Muscle layer of duodenum (tissue), 2 donors: ENCODE measurements at regions not wholly inside any gene's neighbourhood (a gene's known extent, or its start where the extent isn't known, plus 50 kb on each side); places are given as distances from the start of the nearest gene placed in this dataset.
"Not testable (repeated sequence)": the region's sequence is repeated elsewhere in the genome, so short reads cannot be mapped to it uniquely, and the experiment has no call there.

Experiments used
- H3K27ac ChIP-seq: one replicate; pipeline ENCODE4 v1.7.0; 2013; ENCODE audit warnings: mild to moderate bottlenecking, low read length
- H3K27me3 ChIP-seq: one replicate; pipeline ENCODE4 v1.7.0; 2013; ENCODE audit warnings: low read depth, mild to moderate bottlenecking, control low read depth, low read length
- H3K36me3 ChIP-seq, 2 donors: one replicate each; pipeline ENCODE4 v1.7.0; 2013; ENCODE audit warnings: low read length in 2 of 2, control low read depth in 1 of 2, mild to moderate bottlenecking in 1 of 2; ENCODE audit not compliant: insufficient read depth in 2 of 2, control insufficient read depth in 1 of 2
- H3K4me1 ChIP-seq, 2 donors: one replicate each; pipeline ENCODE4 v1.7.0; 2013; ENCODE audit warnings: low read length in 2 of 2, mild to moderate bottlenecking in 2 of 2, control low read depth in 1 of 2, moderate library complexity in 1 of 2; ENCODE audit not compliant: insufficient read depth in 2 of 2, control insufficient read depth in 1 of 2
- H3K4me3 ChIP-seq, 2 donors: one replicate each; pipeline ENCODE4 v1.7.0; 2013; ENCODE audit warnings: low read length in 2 of 2, low read depth in 1 of 2, mild to moderate bottlenecking in 1 of 2
- H3K9me3 ChIP-seq, 2 donors: one replicate each; pipeline ENCODE4 v1.7.0; 2013; ENCODE audit warnings: low read length in 2 of 2, control low read depth in 1 of 2, mild to moderate bottlenecking in 1 of 2; ENCODE audit not compliant: control insufficient read depth in 1 of 2
- donor health status: healthy.

- H3K4me1 ChIP-seq, result no peaks in the 10 kb centered on the region
- H3K9me3 ChIP-seq, result no peaks in the 10 kb centered on the region
- H3K36me3 ChIP-seq, result no peaks in the 10 kb centered on the region
- no peak overlapping the region for H3K27ac ChIP-seq
- no peak overlapping the region for H3K4me3 ChIP-seq
- no peaks in the 10 kb centered on the region for H3K27me3 ChIP-seq
Observed at GRCh38 chrX:76509775-76510174, 82.3 kb downstream of the MAGEE1 start.

GRCh38 chrX:76517544-76517943 lies 90.0 kb downstream of the MAGEE1 start:
- Histone ChIP-seq H3K9me3 (peaks cover 0 to 9% of the 10 kb centered on the region in 2 donors), H3K27me3 (no peaks in the 10 kb centered on the region), H3K4me1 (no peaks in the 10 kb centered on the region), H3K27ac (no peak overlapping the region), H3K4me3 (no peak overlapping the region), H3K36me3 (no peaks in the 10 kb centered on the region)

GRCh38 chrX:76520273-76521054 lies 93.0 kb downstream of the MAGEE1 start:
- no peaks in the 10 kb centered on the region for H3K27me3 ChIP-seq
- peaks cover 0 to 9% of the 10 kb centered on the region in 2 donors for H3K9me3 ChIP-seq
- H3K4me3 ChIP-seq, result no peak overlapping the region
- no peaks in the 10 kb centered on the region for H3K36me3 ChIP-seq
- H3K4me1 ChIP-seq, result no peaks in the 10 kb centered on the region
- H3K27ac ChIP-seq, result no peak overlapping the region

- H3K27ac ChIP-seq, H3K27me3 ChIP-seq, H3K9me3 ChIP-seq, H3K36me3 ChIP-seq, H3K4me3 ChIP-seq, H3K4me1 ChIP-seq: not testable (repeated sequence)
Observed at GRCh38 chrX:76535675-76536074, 108.2 kb downstream of the MAGEE1 start.

- H3K4me1 ChIP-seq, result no peaks in the 10 kb centered on the region
- H3K4me3 ChIP-seq, result no peak overlapping the region
- no peaks in the 10 kb centered on the region for H3K27me3 ChIP-seq
- H3K9me3 ChIP-seq, result peaks cover 0 to 8% of the 10 kb centered on the region in 2 donors
- H3K36me3 ChIP-seq, result no peaks in the 10 kb centered on the region
- no peak overlapping the region for H3K27ac ChIP-seq
Observed at GRCh38 chrX:76538860-76539259, 111.3 kb downstream of the MAGEE1 start.

GRCh38 chrX:76543381-76543780 lies 115.9 kb downstream of the MAGEE1 start:
- H3K27ac ChIP-seq, H3K4me3 ChIP-seq, H3K9me3 ChIP-seq, H3K36me3 ChIP-seq, H3K27me3 ChIP-seq, H3K4me1 ChIP-seq: not testable (repeated sequence)

- Histone ChIP-seq H3K36me3 (no peaks in the 10 kb centered on the region), H3K27ac (no peak overlapping the region), H3K9me3 (peaks cover 0 to 23% of the 10 kb centered on the region in 2 donors), H3K4me1 (no peaks in the 10 kb centered on the region), H3K27me3 (no peaks in the 10 kb centered on the region), H3K4me3 (no peak overlapping the region)
Observed at GRCh38 chrX:76550016-76550415, 122.5 kb downstream of the MAGEE1 start.

GRCh38 chrX:76555269-76555668 lies 127.8 kb downstream of the MAGEE1 start:
- peaks cover 0 to 41% of the 10 kb centered on the region in 2 donors for H3K9me3 ChIP-seq

GRCh38 chrX:76555816-76556215 lies 128.3 kb downstream of the MAGEE1 start:
- H3K4me3 ChIP-seq, result peak overlapping the region in 1 of 2 donors; percentile 35
- H3K4me1 ChIP-seq, result no peaks in the 10 kb centered on the region
- peaks cover 0 to 41% of the 10 kb centered on the region in 2 donors for H3K9me3 ChIP-seq
- H3K27me3 ChIP-seq, result no peaks in the 10 kb centered on the region
- H3K27ac ChIP-seq, result no peak overlapping the region
- no peaks in the 10 kb centered on the region for H3K36me3 ChIP-seq

More at GRCh38 chrX:76555269-76555668, 127.8 kb downstream of the MAGEE1 start:
- H3K27ac ChIP-seq, result no peak overlapping the region
- H3K36me3 ChIP-seq, result no peaks in the 10 kb centered on the region
- peak overlapping the region in 1 of 2 donors; percentile 35 for H3K4me3 ChIP-seq
- H3K27me3 ChIP-seq, result no peaks in the 10 kb centered on the region
- no peaks in the 10 kb centered on the region for H3K4me1 ChIP-seq

GRCh38 chrX:76564842-76565241 lies 137.3 kb downstream of the MAGEE1 start:
- H3K9me3 ChIP-seq, result peaks cover 0 to 12% of the 10 kb centered on the region in 2 donors
- not testable (repeated sequence) for H3K27ac ChIP-seq, H3K36me3 ChIP-seq, H3K4me1 ChIP-seq, H3K4me3 ChIP-seq, H3K27me3 ChIP-seq

GRCh38 chrX:76605390-76605789 lies 177.9 kb downstream of the MAGEE1 start:
- Histone ChIP-seq H3K9me3 (peaks cover 0 to 2% of the 10 kb centered on the region in 2 donors), H3K36me3 (no peaks in the 10 kb centered on the region), H3K4me3 (no peak overlapping the region), H3K4me1 (no peaks in the 10 kb centered on the region), H3K27ac (no peak overlapping the region), H3K27me3 (no peaks in the 10 kb centered on the region)

GRCh38 chrX:76617020-76617419 lies 189.5 kb downstream of the MAGEE1 start:
- Histone ChIP-seq H3K27ac (no peak overlapping the region), H3K4me1 (no peaks in the 10 kb centered on the region), H3K27me3 (no peaks in the 10 kb centered on the region), H3K4me3 (no peak overlapping the region), H3K9me3 (peaks cover 0 to 19% of the 10 kb centered on the region in 2 donors), H3K36me3 (no peaks in the 10 kb centered on the region)
